DMS153 treated with DMSO at 0.1 percent for 48 hours (cell line): ENCODE measurements at regions not wholly inside any gene's neighbourhood (a gene's known extent, or its start where the extent isn't known, plus 50 kb on each side); places are given as distances from the start of the nearest gene placed in this dataset.

Experiments used
- DNase-seq: peaks from one replicate; lab custom pipeline; 2025; ENCODE audit not compliant: unreplicated experiment; lab: John Stamatoyannopoulos, UW

DNA sequence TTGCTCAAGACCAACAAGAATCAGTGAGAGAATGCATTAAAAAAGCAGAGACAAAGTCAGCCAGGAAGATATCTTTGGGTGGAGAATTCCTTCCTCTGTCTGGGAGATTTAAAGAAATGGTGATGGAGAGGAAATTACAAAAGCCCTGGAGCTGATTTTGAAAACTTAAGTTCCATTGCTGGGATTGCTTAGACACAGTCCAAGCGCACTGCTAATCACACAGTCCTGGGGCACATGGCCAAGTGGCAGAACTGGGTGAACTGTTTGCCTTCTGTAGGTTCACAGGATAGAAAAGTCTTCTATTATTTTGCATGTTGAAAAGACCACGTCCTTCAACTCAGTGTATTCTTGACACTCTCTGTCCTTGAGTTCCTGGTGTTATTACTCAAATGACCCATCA lies 284.9 kb upstream of the FBXL7 start:
- DNase-seq = no peak

DNA sequence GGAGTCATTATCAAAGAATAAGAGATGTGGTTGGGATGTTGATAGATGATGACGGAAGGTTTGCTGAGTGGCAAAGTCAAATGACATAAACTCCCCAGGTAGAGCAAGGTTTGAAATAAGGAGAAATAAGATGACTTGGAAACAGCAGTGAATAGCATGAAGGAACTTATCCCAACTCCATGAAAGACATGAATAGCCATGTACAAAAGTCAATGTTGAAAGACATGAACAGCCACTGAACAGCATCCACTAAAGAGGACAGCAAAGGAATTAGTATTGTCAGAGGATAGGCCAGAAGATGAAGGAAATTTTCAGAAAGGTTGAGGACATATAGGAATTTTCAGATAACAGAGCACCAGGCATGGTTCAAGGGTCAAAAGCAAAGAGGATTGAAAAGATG lies 286.0 kb upstream of the FBXL7 start:
- DNase-seq = no peak

DNA sequence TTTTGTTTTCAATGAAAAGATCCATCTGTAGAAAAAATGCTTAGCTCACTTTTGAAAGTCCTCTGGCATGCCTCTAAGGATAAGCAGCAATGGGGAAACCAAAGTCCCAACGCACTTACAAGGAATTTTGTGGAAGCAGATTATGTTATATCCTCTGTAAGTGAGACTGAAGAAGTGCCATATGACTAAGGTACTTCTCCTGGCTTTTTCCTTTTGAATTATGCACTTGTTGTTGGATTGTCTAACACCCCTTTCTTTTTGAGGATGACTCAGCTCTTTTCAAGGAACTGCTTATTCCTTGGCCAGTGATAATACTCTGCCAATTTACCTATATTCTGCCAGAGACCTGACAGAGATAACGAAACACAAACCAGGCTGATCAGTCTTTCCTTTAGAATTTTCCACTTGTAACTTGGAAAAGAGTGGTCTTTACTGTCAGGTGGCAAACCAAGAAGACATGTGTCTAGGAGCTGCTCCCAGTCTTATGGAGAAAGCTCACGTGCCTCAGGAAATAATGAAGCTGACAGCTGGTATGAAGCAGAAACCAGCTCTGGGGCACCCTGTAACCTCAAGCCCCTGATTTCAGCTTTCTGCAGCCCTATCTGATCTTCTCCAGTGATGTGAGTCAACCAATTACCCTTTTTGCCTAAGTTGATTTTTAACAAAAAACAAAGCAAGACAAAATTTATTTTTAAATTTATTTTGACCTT lies 290.8 kb upstream of the FBXL7 start:
- no peak for DNase-seq

DNA sequence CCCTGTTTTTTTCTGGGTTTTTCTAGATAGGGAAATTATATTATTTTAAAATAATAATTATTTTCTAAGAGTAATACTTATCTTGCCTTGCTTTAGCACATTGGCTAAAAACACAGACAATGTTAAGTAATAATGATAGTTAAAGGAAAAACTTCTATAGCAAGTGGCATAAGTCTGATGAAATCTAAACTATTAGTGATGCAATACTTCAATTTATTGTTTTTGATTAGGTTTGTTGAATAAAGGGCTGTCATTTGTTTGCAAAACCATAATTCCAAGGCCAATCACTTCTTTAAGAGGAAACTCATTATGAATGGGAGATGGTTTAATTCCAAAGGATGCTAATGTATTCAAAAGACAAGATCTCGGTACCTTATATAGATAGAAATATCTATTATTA lies 293.8 kb upstream of the FBXL7 start:
- no peak for DNase-seq

DNA sequence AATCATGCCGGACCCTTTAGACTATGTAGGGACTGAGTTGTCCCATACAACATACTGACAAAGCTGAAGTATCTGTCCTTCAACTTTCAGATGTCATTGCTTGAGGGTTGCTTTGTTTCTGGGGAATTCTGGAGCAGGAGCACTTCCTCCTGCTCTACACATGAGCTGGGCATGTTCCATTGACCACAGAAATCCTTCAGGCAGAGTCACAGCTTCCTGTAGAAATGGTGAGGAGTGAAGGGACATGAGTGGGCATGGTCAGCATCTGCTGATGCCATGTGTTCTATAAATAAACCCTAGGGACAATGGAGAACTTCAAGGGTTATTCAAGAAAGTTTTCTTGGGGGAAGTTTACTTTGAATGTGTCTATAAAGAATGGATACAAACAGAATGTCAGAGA lies 296.6 kb upstream of the FBXL7 start:
- no peak for DNase-seq

DNA sequence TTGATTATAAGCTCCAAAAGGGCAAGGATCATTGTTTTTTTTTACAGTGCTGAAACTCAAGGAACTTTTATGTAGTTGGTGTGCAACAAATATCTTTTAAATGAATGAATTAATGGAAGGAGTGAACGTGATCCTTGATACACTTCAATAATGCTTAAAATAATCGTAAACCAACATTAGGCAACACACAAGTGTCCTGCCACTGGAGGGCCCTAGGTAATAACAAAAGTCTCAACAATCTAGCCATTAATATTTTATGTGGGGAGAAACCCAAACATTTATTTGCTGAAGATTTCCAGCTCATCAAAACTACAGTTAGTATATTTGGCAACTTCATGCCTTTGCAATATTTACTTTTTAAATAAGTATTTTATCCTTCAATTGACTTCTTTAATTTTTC lies 309.0 kb upstream of the FBXL7 start:
- no peak for DNase-seq

DNA sequence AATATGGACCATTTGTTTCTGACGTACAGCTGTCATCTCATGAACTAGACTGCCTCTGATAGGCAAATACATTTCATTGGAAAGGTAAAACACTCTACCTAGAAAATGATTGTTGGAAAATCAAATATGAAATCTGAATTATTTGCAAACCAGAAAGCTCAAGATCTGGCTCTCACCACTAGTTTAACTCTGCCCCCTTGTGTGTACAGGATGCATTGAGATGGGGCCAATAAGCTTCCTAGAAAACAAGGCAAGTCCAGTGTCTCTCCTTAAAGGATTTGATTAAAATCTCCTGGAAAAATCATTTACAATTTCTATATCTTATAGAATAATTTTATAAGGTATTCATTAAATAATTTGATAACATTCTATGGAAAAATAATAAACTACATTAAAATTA lies 311.9 kb upstream of the ANKH start:
- no peak for DNase-seq

DNA sequence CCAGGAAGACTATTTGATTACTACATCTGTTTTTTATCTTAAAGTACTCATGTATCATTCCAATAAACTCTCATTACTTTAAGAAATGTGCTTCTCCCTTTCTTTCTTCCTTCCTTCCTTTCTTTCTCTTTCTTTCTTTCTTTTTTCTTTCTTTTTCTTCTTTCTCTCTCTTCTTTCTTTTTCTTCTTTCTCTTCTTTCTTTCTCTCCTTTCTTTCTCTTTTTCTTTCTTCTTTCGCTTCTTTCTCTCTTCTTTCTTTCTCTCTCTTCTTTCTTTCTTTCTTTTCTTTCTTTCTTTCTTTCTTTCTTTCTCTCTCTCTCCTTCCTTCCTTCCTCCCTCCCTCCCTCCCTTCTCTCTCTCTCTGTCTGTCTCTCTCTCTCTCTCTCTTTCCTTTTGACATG lies 298.6 kb upstream of the ANKH start:
- DNase-seq = no peak

DNA sequence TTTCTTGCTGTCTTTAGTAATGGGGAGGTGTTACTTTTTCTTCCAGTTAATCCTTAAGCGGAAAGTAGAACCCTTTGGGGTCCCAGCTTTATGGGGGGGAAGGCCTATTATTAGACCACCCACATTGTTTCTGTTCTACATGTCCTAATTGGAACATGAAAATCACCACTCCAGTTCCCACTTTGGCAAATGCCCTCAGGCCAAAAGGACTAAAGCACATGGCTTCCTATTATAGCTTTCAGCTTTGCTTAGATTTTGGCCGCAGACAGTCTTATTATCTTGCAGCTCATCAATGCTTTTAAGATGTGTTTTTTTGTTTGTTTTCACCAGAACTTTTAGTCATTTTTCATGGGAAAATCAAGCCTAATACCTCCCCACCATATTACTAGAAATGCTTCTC lies 296.8 kb upstream of the ANKH start:
- DNase-seq = no peak

DNA sequence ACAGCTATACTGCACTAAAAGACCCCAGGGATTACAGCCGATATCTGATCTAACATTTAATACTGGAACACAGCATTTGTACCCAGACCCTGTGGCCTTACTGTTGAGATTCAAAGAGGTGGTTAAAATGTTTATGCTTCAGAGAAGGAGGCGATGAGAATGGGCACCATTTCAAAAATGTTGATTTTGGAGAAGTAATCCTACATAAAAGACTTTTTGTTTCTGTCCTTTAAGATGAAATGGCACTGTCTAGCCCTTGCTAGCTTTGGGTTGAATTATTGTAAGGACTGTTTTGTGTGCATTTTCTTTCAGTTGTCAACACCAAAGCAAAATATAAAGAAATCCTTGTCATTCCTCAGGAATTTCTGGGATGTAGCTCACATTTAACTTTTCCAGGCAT lies 288.5 kb upstream of the ANKH start:
- no peak for DNase-seq

DNA sequence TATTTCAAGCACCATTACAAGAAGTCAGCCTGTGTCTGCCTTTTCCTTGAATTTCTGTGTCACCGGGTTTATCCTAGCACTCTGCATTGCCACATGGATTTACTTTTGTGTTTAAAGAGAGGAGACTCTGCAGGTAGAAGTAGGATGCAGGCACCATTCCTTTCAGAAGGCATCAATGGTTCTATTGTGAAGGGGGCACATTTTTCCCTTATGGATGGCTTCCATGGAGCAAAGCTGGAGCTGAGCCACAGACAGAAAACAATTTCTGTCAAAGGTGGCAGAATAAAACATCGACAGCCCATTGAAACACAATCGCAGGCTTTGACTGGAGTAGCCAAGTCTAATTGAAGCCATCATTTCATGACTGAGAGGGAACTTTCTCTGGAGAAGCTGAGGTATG lies 288.0 kb upstream of the ANKH start:
- DNase-seq = no peak

DNA sequence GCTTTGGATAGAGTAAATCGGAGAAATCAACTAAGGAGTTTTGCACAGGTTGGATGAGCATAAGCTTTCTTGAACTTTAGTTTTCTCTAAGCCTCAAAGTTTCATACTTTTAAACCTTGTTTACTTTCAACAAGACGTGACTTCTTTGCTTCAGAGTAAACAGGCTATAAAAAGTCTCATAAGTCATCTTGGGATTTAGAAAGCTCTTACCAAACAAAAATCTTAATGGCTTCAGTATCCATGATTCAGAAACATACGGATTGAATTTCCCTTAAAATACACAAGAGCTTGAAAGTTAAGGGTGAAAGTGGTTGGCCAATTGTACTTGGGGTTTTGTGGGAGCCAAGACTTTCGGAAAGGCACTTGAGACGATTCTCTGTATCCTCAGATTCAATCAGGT lies 270.9 kb upstream of the ANKH start:
- DNase-seq = no peak

DNA sequence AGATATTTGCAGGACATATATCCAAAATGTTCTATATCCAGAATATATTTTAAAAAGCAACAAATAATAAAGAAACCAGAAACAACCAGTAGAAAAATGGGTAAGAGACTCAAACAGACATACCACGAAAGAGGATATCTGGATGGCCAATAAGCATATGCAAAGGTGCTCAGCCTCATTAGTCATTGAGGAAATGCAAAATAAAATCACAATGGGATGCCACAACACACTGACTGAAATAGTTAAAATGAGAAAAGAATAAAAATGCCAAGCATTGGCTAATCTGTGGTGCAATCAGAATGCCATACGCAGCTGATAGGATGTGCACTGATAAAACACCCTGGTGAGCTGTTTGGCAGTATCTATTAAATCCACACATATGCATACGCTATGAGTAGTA lies 265.8 kb upstream of the ANKH start:
- no peak for DNase-seq

DNA sequence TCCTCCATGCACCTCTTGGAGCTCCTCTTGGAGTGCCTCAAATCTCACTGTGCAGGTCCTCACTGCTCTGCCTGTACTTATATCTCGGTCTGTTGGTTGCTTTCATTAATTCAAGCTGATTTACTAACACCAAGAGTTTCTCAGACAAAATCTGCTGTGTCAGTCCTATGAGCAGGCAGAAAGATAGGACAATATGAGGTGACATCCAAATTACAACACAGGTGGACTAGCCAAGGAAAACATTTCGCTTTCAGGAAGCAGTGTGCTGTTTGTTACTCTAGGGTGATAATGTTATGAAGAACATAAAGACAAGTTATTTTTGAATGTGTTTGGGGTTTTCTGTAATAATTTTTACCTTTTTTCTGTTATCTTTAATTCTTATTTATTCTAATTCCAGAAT lies 264.1 kb upstream of the ANKH start:
- no peak for DNase-seq

DNA sequence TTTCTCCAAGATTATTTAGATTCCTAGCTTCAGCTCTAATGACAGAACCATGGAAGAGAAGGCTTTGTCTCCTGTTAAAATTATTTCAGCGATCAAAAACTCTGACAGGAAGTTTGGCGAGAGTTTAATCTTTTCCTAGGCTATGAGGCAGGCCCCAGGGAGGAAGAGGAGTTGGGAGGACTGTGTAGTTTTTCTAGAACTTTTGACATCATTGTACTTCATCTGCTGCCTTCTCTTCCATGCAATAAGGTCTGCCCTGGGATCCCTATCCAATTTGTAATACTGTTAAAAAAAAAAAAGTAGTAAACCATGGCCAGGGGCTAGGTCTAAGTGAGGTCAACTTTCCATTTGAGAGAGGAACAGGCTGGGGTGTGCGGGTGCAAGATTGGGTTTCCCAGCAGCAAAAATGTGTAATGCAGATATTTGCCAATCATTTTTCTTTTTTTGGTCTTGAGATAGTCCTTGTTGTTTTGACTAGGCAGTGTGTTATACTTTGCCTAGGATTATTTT lies 261.9 kb upstream of the ANKH start:
- DNase-seq = no peak

DNA sequence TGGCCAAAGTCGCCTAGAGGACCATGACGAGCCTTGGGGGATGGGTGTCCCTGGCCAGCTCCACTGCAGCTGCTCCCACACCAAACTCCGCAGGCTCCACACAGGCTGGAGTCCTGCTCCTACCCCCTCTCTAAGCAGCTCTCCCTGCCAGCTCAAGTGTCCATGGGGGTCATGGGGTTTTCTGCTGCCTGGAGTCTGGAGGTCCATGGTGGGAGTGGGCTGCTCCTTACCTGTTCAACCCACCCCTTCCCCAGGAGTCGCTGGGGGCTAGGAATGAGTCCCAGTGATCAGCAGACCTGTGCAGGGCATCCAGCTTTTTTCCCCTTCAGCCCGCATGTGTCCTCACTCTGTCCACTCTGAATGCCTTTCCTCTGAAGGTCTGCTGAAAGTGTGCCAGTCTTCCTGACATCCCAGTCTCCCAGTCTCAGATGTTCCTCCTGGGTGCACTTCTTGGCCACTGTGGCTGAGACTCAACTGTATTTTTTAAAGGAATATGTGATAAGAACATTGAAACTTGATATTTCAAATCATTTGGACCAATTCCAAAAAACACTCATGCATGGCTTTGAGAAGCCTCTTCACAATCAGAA lies 261.3 kb upstream of the ANKH start:
- no peak for DNase-seq

DNA sequence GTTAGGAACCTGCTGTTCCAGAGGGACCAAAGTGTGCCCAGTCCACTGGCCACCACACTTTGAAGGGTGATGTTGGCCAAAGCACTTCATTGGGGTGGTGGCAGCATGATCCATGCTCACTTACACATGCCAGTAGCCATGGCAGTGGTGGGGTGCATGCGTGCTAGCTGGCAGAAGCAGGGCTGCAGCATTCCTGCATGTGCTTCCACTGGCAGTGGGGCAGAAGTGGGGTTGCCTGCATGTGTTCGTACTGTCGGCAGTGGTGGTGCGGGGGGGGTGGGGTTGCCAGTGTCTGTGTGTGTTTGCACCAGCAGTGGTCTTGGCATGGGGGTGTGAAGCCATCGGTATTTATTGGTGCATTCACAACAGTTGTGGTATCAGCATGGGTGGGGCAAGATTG lies 260.3 kb upstream of the ANKH start:
- no peak for DNase-seq

DNA sequence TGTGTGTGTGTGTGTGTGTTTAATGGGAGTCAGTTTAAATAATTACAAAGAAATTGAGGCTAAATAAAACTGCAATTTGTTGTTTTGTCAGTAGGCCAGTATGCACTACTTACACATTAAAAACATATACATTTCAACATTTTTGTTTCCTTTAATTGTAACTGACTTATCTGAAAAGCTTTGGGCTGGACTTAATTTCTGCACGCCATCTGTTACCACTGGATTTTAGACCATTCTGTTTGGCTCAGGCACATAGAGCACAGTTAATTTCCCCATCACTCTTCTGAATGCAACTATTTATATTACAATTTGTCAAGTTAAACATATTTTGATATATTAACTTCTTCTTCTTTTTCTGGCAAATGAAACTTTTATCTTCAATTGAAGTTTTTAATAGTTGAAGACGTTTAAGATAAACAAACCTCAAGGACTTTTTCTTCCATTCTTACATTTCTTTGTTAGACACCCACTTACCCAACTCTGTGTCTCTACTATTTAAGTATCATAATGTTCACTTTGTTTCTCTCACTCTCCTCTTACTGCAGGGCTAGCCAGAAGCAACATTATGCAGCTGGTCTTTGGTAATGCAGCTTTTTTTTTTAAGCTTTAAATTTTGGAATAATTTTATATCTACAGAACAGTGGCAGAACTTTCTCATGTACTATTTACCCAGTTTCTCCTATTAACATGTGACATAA lies 253.4 kb upstream of the ANKH start:
- no peak for DNase-seq

DNA sequence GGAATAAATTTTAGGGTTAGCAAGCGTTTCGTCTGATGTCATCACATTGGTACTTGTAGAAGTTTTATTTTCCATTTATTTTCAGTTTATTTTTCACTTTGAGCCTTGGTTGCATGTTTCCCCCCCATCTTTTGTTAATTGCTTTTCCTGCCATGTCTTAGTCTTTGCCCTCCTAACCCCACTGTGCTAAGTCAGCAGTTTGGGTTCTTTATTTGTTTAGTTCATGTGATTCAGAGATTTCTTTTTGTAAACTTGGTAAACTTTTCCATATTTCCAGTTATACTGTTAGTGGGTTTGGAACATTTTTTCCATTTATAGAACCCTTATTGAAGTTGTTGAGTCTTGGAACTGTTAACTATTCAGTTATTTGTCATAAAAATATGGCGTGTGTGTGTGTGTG lies 252.9 kb upstream of the ANKH start:
- no peak for DNase-seq

DNA sequence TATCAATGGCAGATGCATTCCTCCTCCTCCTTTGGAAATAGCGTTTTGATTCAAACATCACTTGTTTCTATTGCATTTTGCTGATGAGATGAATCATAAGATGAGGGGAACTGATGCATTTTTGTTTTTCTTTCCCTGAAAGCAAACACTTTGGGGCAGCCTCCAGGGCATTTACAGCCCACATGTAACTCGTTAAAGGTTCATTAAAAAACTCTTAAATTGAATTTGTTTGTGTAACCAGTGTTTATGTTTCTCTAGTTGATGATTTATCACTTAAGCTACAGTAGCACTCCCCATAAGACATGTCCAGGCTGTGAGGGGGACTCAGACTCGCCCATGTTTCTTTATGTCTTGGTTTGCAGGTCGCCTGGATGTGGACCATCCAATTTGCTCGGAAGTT lies 246.1 kb upstream of the ANKH start:
- DNase-seq = no peak

DNA sequence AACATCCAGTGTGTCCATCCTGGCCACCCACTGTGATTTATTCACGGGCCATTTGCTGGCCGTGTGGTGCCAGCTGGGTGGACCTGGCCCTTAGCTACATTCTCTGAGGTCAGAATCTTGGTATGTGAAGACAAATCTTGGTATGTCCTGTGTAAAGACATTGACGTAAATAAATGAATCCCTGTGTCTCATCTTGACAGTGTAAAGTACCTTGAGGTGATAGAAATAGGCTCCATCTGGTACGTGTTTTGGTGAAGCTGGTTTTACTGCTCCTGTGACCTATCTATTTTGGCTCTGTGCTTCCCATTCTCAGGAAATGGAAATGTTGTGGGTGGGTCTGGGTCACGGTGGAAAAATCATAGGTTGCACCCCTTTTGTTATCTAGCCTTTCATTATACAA lies 245.4 kb upstream of the ANKH start:
- DNase-seq = no peak

DNA sequence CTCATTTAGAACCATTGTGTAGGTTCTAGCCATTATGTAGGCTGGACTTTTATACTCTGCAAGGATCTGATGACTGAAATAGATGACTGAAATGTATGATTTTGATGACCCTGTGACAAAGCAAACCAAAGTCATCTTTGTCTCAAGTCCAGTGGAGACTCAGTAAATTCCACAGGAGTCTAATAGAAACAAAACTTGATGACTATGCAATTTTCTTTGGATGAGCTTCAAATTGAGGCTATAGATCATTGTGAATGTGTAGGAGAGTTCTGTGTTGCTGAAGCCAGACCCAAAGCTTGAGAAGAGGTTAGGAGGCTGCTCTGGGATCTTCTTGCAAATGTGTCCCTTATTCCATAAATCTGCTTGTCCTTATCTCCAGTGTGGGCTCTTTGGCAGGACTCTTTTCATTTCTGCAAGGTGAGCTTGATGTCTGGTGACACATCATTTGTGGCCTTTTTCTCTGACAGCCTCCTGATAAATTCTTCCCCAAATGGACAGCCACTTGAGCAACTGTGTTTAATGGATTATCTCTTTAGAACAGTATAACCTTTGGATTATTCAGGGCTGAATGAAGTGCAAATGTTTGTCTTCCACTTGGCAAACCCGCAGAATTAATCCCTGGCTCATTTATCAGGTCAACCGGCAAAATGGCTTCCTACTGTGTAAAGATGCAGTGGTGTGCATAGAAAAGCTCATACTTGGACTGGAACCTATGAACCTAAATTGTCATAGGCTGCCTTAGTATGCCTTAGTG lies 235.1 kb upstream of the ANKH start:
- DNase-seq = no peak
